ENCODE measurements at regions not wholly inside any gene's neighbourhood (a gene's known extent, or its start where the extent isn't known, plus 50 kb on each side); places are given as distances from the start of the nearest gene placed in this dataset.

DNA sequence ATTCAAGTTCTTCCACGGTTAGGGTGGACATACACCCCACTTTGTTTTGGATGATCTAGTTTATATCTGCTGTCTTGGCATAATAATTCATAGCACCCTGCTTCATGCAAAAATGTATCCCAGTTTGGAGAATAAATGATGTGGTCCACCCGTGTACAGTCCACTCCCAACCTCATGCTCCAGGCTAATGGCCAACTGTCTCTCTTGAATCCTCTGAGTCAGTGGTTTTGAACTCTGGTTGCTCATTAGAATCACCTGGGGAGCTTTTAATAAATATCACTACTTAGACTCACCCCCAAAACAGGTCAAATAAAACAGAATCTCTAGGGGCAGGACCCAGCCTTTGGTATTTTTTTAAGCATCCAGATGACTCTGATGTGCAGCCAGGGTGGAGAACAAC, 78.5 kb downstream of the SDC1 start:
- Histone ChIP-seq H3K36me3 (no peaks in the 10 kb centered on the region), H3K4me3 (no peak overlapping the region), H3K4me1 (peaks cover 0 to 3% of the 10 kb centered on the region in 2 donors), H3K27ac (no peak overlapping the region), H3K9me3 (no peaks in the 10 kb centered on the region), H3K27me3 (no peaks in the 10 kb centered on the region)
- intact Hi-C loops (cut with DNase I; ENCODE audit: low total_unique reads), result no loop called here
- no peak for TF ChIP-seq POLR2AphosphoS5 (IDR thresholded peaks at IDR 0.05)
- TF ChIP-seq, protein P1, sequence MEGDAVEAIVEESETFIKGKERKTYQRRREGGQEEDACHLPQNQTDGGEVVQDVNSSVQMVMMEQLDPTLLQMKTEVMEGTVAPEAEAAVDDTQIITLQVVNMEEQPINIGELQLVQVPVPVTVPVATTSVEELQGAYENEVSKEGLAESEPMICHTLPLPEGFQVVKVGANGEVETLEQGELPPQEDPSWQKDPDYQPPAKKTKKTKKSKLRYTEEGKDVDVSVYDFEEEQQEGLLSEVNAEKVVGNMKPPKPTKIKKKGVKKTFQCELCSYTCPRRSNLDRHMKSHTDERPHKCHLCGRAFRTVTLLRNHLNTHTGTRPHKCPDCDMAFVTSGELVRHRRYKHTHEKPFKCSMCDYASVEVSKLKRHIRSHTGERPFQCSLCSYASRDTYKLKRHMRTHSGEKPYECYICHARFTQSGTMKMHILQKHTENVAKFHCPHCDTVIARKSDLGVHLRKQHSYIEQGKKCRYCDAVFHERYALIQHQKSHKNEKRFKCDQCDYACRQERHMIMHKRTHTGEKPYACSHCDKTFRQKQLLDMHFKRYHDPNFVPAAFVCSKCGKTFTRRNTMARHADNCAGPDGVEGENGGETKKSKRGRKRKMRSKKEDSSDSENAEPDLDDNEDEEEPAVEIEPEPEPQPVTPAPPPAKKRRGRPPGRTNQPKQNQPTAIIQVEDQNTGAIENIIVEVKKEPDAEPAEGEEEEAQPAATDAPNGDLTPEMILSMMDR (IDR thresholded peaks at IDR 0.05), result no peak
- no peak for TF ChIP-seq POLR2A (IDR thresholded peaks at IDR 0.05)
- DNase-seq (ENCODE audit: low spot score in 2 of 2), result no peak

- intact Hi-C loops (cut with DNase I; ENCODE audit: low total_unique reads), result no loop called here
- H3K27me3 ChIP-seq, result no peaks in the 10 kb centered on the region
- no peak for DNase-seq (ENCODE audit: low spot score in 2 of 2)
- no peaks in the 10 kb centered on the region for H3K9me3 ChIP-seq
- H3K4me1 ChIP-seq, result peaks cover 0 to 3% of the 10 kb centered on the region in 2 donors
- H3K4me3 ChIP-seq, result no peak overlapping the region
- H3K27ac ChIP-seq, result peak overlapping the region; percentile 23 to 46
- TF ChIP-seq POLR2AphosphoS5 (IDR thresholded peaks at IDR 0.05), result no peak
- no peak for TF ChIP-seq POLR2A (IDR thresholded peaks at IDR 0.05)
- TF ChIP-seq, protein P1 (IDR thresholded peaks at IDR 0.05), result no peak
- H3K36me3 ChIP-seq, result no peaks in the 10 kb centered on the region
These were observed 79.3 kb downstream of the SDC1 start for GRCh38 chr2:20145497-20146193.

DNA sequence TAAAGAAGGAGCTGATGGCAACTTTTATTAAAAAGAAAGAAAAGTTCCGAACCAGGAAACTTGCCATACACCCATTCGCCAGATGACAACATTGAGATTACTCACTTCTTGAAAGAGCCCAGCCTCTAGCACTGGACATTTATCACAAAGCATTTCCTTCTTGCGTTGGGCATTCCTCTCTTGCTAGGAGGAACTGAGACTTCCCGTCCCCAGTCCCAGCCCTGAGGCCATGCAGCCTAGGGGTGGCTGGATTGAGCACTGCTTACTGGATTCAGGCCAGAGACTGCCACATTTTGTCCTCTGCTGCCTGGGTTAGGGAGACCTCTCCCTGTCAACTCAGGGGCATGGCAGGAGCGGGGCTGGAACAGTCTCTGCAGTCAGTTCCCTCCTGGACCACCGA, 80.1 kb downstream of the SDC1 start:
- intact Hi-C loops (cut with DNase I; ENCODE audit: low total_unique reads), result no loop called here
- Histone ChIP-seq H3K36me3 (no peaks in the 10 kb centered on the region), H3K4me3 (no peak overlapping the region), H3K9me3 (no peaks in the 10 kb centered on the region), H3K27ac (peak overlapping the region in 1 of 2 donors; percentile 46), H3K27me3 (no peaks in the 10 kb centered on the region), H3K4me1 (peaks cover 0 to 3% of the 10 kb centered on the region in 2 donors)
- TF ChIP-seq POLR2A (IDR thresholded peaks at IDR 0.05) (no peak), POLR2AphosphoS5 (IDR thresholded peaks at IDR 0.05) (no peak)
- TF ChIP-seq, protein P1 (IDR thresholded peaks at IDR 0.05), result no peak
- no peak for DNase-seq (ENCODE audit: low spot score in 2 of 2)

- intact Hi-C loops (cut with DNase I; ENCODE audit: low total_unique reads), result no loop called here
- peaks cover 0 to 3% of the 10 kb centered on the region in 2 donors for H3K4me1 ChIP-seq
- no peaks in the 10 kb centered on the region for H3K27me3 ChIP-seq
- TF ChIP-seq POLR2A (IDR thresholded peaks at IDR 0.05) (no peak), POLR2AphosphoS5 (IDR thresholded peaks at IDR 0.05) (no peak)
- TF ChIP-seq, protein P1 (IDR thresholded peaks at IDR 0.05), result no peak
- no peaks in the 10 kb centered on the region for H3K36me3 ChIP-seq
- DNase-seq (ENCODE audit: low spot score in 2 of 2), result no peak
- no peaks in the 10 kb centered on the region for H3K9me3 ChIP-seq
- peak overlapping the region; percentile 48 to 56 for H3K27ac ChIP-seq
- H3K4me3 ChIP-seq, result no peak overlapping the region
These were observed 80.7 kb downstream of the SDC1 start for GRCh38 chr2:20144196-20144595.

DNA sequence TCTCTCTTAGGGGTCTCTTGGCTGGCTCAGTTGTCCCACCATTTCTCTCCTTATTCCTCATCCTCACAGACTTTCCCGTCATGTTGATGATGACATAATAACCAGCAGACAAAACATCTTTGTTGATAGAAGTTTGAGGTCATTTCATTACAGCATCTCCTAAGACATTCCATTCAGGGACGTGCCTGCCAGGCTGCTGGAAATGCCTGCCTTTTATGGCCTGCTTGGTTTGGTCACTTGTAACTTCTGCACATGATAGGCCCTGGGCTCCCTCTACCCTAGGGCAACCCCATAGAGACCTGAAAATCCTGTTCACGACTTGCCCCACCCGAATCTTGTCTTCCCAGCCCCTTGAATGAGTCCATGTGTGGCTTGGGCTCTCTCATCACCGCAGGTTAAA, 81.7 kb downstream of the SDC1 start:
- TF ChIP-seq, protein P1 (IDR thresholded peaks at IDR 0.05), result no peak
- TF ChIP-seq POLR2AphosphoS5 (IDR thresholded peaks at IDR 0.05), result peak in 1 of 3 donors; percentile 60
- no peak for TF ChIP-seq POLR2A (IDR thresholded peaks at IDR 0.05)
- Histone ChIP-seq H3K36me3 (no peaks in the 10 kb centered on the region), H3K9me3 (no peaks in the 10 kb centered on the region), H3K4me3 (no peak overlapping the region), H3K27ac (peak overlapping the region; percentile 48 to 56), H3K4me1 (peaks cover 0 to 3% of the 10 kb centered on the region in 2 donors), H3K27me3 (no peaks in the 10 kb centered on the region)
- intact Hi-C loops (cut with DNase I; ENCODE audit: low total_unique reads), result no loop called here
- DNase-seq (ENCODE audit: low spot score in 2 of 2), result peak in 1 of 2 donors; percentile 89

All from breast epithelium (tissue), 4 donors.